ENCODE measurements at regions not wholly inside any gene's neighbourhood (a gene's known extent, or its start where the extent isn't known, plus 50 kb on each side); places are given as distances from the start of the nearest gene placed in this dataset.
"Not testable (repeated sequence)": the region's sequence is repeated elsewhere in the genome, so short reads cannot be mapped to it uniquely, and the experiment has no call there.

DNA sequence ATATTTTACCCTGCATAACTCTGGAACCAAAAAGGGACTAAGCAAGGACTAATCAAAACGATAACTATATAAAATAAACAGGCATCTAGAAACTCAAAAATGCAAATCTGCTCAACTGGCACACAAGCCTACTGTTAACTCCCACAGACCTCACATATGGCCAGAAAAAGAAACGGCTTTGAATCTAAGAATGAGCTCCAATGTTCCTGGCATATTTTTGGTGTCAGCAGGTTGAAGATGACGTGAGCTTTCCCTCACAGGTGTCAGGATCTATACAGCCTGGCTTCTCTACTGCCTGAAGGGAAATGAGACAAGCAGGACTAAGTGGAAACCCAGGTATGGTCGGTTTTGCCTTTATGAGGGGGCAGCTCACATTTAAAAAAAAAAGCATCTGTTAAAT is 120.1 kb upstream of the SPATA12 start:
- CTCF ChIA-PET = interaction anchor here (0.6 kb wide), 1 partner anchor 1154 kb away, joined by 4 read pairs; no protein-coding TSS in a partner anchor
- H3K27ac ChIP-seq = no peak overlapping the region
- POLR2A ChIA-PET (ENCODE audit: low non-redundant PET) = no interaction called here

DNA sequence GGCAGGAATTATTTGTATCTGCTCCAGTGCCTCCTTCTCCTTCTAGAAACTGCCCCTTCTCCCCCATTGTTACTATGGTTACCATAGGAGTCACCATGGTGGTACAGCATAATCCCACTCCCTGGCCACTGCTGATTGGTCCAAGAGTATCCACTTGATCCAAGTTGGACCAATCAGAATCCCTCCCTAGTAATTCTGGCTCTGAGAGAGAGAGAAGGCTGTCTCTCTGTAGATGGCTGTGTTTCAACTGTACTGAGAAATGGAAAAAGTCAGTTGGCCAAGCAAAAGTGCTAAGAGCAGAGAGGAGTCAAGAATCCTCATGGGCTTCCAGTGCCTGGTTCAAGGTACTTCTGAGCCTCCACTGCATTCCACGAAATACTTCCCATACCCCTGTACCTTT is 120.6 kb upstream of the SPATA12 start:
- TF ChIP-seq, protein P1, sequence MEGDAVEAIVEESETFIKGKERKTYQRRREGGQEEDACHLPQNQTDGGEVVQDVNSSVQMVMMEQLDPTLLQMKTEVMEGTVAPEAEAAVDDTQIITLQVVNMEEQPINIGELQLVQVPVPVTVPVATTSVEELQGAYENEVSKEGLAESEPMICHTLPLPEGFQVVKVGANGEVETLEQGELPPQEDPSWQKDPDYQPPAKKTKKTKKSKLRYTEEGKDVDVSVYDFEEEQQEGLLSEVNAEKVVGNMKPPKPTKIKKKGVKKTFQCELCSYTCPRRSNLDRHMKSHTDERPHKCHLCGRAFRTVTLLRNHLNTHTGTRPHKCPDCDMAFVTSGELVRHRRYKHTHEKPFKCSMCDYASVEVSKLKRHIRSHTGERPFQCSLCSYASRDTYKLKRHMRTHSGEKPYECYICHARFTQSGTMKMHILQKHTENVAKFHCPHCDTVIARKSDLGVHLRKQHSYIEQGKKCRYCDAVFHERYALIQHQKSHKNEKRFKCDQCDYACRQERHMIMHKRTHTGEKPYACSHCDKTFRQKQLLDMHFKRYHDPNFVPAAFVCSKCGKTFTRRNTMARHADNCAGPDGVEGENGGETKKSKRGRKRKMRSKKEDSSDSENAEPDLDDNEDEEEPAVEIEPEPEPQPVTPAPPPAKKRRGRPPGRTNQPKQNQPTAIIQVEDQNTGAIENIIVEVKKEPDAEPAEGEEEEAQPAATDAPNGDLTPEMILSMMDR (conservative IDR thresholded peaks at IDR 0.05; ENCODE audit: low read depth) = no peak
- ChIA-PET CTCF (no interaction called here), POLR2A (ENCODE audit: low non-redundant PET) (no interaction called here)
- DNase-seq (ENCODE audit: low spot score) = no peak
- H3K27ac ChIP-seq = no peak overlapping the region

More for the DNA sequence above, 120.1 kb upstream of the SPATA12 start:
- TF ChIP-seq, protein P1 (conservative IDR thresholded peaks at IDR 0.05; ENCODE audit: low read depth) = no peak
- no peak for DNase-seq (ENCODE audit: low spot score)

DNA sequence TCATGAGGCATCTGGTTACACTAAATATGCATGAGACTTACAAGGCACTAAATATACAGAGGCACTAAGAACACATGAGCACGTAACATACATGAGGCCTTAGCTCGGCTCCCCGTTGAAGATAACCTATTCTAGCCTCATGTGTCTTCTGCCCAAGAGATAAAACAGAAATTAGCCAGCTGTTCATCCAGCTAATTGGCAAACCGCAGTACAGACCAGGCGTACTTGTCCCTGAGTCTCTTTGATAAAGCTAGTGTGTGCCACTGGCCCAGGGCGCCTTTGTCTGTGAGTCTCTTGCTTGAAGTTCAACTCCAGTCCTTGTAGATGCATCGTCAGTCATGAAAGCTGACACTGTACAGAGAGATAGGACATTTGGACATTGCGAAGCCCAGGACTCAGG is 121.9 kb upstream of the SPATA12 start:
- DNase-seq (ENCODE audit: low spot score) = no peak
- TF ChIP-seq, protein P1 (conservative IDR thresholded peaks at IDR 0.05; ENCODE audit: low read depth) = no peak
- POLR2A ChIA-PET (ENCODE audit: low non-redundant PET) = no interaction called here
- no peak overlapping the region for H3K27ac ChIP-seq
- CTCF ChIA-PET = no interaction called here

DNA sequence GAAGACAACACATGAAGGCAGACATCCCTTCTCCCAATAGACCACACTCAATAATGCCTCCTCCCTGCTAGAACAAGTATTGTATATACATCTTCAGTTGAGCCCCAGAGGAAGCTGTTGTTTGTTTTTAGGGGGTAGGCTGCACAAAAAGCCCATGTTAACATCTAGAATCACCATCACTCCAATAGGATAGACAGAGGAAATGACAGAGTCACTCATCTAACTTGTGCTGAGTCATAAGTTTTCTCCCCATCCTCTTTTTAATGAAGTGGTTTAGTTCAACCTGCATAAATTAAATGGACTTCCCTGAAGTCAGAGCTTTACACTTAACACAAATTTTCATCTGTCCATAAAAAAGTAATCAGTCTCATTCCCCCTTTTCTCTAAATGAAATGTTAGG is 122.9 kb upstream of the SPATA12 start:
- no peak overlapping the region for H3K27ac ChIP-seq
- TF ChIP-seq, protein P1 (conservative IDR thresholded peaks at IDR 0.05; ENCODE audit: low read depth) = no peak
- CTCF ChIA-PET = no interaction called here
- DNase-seq (ENCODE audit: low spot score) = no peak
- POLR2A ChIA-PET (ENCODE audit: low non-redundant PET) = no interaction called here

DNA sequence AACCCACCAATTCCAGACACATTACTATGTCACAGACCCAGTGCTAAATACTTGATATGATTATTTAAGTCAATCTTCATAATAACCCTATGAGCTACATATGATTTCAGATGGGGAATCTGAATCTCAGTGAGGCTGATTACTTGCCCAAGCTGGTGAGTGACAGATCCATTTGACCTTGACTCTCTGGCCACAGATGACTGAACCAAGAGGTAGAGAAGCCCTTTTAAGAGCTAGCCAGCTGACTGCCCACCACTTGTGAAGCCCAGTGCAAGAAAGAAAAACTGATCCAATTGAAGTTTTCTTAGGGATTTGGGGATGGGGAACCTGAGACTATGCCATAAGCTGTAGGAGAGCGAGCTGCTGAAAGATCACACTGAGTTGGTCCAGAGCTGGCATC is 124.7 kb upstream of the SPATA12 start:
- ChIA-PET CTCF (interaction anchor here (0.5 kb wide), 1 partner anchor 239 kb away, joined by 5 read pairs; no protein-coding TSS in a partner anchor), POLR2A (ENCODE audit: low non-redundant PET) (no interaction called here)
- DNase-seq (ENCODE audit: low spot score) = no peak
- TF ChIP-seq, protein P1 (conservative IDR thresholded peaks at IDR 0.05; ENCODE audit: low read depth) = no peak
- H3K27ac ChIP-seq = no peak overlapping the region

DNA sequence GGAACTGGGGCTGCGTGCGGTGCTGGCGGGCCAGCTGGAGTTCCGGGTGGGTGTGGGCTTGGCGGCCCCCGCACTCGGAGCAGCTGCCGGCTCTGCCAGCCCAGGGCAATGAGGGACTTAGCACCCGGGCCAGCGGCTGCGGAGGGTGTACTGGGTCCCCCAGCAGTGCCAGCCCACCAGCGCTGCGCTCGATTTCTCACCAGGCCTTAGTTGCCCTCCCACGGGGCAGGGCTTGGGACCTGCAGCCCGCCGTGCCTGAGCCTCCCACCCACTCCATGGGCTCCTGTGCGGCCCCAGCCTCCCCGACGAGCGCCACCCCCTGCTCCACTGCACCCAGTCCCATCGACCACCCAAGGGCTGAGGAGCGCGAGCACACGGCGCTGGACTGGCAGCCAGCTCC is 126.0 kb upstream of the SPATA12 start:
- DNase-seq (ENCODE audit: low spot score); CTCF ChIA-PET; H3K27ac ChIP-seq; POLR2A ChIA-PET (ENCODE audit: low non-redundant PET): not testable (repeated sequence)

DNA sequence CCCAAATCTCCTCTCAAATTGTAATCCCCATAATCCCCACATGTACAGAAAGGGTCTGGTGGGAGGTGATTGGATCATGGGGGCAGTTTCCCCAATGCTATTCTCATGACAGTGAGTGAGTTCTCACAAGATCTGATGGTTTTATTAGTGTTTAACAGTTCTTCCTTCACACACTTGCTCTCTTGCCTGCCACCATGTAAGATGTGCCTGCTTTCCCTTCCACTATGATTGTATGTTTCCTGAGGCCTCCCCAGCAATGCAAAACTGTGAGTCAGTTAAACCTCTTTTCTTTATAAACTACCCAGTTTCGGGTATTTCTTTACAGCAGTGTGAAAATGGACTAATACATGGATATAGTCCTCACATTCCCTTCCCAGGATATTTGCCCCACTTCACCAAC is 126.7 kb upstream of the SPATA12 start:
- ChIA-PET POLR2A (ENCODE audit: low non-redundant PET) (no interaction called here), CTCF (no interaction called here)
- TF ChIP-seq, protein P1 (conservative IDR thresholded peaks at IDR 0.05; ENCODE audit: low read depth) = no peak
- DNase-seq (ENCODE audit: low spot score) = no peak
- H3K27ac ChIP-seq = no peak overlapping the region

Data from RWPE1 (cell line).